ENCODE measurements at regions not wholly inside any gene's neighbourhood (a gene's known extent, or its start where the extent isn't known, plus 50 kb on each side); places are given as distances from the start of the nearest gene placed in this dataset.

DNA sequence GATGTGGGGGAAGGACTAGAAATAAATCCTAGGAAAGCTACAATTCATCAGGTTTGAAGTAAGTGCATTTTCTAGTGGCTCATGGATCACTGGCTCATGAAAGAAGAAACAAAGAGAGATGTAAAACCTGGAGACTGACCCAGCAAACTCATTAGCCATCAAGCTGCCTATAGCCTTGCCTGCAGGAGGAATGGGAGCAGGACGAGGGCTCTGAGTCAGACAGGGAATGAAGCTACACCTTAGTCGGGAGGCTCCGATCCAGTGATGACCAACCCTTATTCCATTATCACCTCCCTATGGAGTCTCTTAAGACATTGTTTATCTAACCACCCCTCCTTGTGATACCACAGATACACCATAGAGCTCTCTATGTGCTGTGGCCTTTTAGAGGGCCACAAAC lies 112.5 kb upstream of the WDR11 start:
- no peak overlapping the region for H3K27ac ChIP-seq
- peaks cover 0 to 21% (median 0%) of the 10 kb centered on the region in 3 donors for H3K27me3 ChIP-seq
- TF ChIP-seq, protein P1, sequence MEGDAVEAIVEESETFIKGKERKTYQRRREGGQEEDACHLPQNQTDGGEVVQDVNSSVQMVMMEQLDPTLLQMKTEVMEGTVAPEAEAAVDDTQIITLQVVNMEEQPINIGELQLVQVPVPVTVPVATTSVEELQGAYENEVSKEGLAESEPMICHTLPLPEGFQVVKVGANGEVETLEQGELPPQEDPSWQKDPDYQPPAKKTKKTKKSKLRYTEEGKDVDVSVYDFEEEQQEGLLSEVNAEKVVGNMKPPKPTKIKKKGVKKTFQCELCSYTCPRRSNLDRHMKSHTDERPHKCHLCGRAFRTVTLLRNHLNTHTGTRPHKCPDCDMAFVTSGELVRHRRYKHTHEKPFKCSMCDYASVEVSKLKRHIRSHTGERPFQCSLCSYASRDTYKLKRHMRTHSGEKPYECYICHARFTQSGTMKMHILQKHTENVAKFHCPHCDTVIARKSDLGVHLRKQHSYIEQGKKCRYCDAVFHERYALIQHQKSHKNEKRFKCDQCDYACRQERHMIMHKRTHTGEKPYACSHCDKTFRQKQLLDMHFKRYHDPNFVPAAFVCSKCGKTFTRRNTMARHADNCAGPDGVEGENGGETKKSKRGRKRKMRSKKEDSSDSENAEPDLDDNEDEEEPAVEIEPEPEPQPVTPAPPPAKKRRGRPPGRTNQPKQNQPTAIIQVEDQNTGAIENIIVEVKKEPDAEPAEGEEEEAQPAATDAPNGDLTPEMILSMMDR (IDR thresholded peaks at IDR 0.05): no peak
- TF ChIP-seq EP300 (IDR thresholded peaks at IDR 0.05) (no peak), POLR2A (IDR thresholded peaks at IDR 0.05) (no peak), POLR2AphosphoS5 (IDR thresholded peaks at IDR 0.05) (no peak)
- H3K4me1 ChIP-seq: no peaks in the 10 kb centered on the region
- intact Hi-C loops (cut with DNase I; ENCODE audit: low total_unique reads): loop anchor here (10.0 kb wide), 1 partner anchor 314 kb away; no protein-coding TSS in a partner anchor
- no peak overlapping the region for H3K4me3 ChIP-seq
- H3K36me3 ChIP-seq: no peaks in the 10 kb centered on the region
- H3K9me3 ChIP-seq: no peaks in the 10 kb centered on the region
- no peak for DNase-seq
- WGBS, 5 donors: 26 to 51% (median 42%) methylated on average over 3 of the region's 3 CpGs

DNA sequence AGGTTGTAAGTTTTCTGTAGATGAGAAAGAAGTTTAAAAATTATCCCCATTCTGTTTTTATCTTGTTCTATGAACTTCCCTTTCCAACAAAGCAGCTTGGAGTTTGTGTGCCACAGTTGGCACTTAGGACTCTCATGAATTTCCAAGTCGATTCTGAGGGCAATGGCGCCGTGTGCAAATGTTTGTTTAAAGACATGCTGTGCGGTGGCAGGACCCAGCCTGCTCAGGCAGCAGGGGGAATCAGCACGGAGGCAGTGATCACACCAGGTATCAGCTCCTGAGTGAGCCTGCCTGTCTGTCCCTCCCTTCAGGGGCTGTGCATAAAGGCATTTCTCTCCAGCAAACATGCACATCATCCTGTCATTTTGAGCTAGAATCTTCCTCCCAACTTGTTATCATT lies 109.8 kb upstream of the WDR11 start:
- Histone ChIP-seq H3K27me3 (peaks cover 0 to 32% (median 0%) of the 10 kb centered on the region in 3 donors), H3K27ac (no peak overlapping the region), H3K36me3 (no peaks in the 10 kb centered on the region), H3K4me1 (no peaks in the 10 kb centered on the region), H3K9me3 (no peaks in the 10 kb centered on the region), H3K4me3 (no peak overlapping the region)
- DNase-seq: peak in 1 of 2 donors; percentile 37
- WGBS, 5 donors: 14 to 28% (median 22%) methylated on average over 5 of the region's 5 CpGs
- TF ChIP-seq POLR2A (IDR thresholded peaks at IDR 0.05) (no peak), EP300 (IDR thresholded peaks at IDR 0.05) (no peak), POLR2AphosphoS5 (IDR thresholded peaks at IDR 0.05) (no peak)
- TF ChIP-seq, protein P1 (IDR thresholded peaks at IDR 0.05): no peak
- intact Hi-C loops (cut with DNase I; ENCODE audit: low total_unique reads): no loop called here

DNA sequence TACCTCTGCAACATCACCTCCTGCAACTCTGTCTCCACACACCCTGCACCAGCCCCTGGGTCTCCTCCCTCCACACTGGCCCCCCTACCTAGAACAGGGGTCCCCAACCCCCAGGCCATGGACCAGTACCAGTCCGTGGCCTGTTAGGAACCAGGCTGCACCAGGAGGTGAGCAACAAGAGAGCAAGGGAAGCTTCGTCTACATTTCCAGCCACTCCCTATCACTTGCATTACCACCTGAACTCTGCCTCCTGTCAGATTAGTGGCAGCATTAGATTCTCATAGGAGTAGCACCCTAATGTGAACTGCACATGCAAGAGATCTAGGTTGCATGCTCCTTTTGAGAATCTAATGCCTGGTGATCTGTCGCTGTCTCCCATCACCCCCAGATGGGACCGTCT lies 108.8 kb upstream of the WDR11 start:
- no peaks in the 10 kb centered on the region for H3K36me3 ChIP-seq
- H3K4me1 ChIP-seq: no peaks in the 10 kb centered on the region
- no peak for TF ChIP-seq POLR2AphosphoS5 (IDR thresholded peaks at IDR 0.05)
- no peak for TF ChIP-seq POLR2A (IDR thresholded peaks at IDR 0.05)
- TF ChIP-seq, protein P1 (IDR thresholded peaks at IDR 0.05): no peak
- no peak for TF ChIP-seq EP300 (IDR thresholded peaks at IDR 0.05)
- H3K4me3 ChIP-seq: no peak overlapping the region
- no peak overlapping the region for H3K27ac ChIP-seq
- intact Hi-C loops (cut with DNase I; ENCODE audit: low total_unique reads): no loop called here
- no peaks in the 10 kb centered on the region for H3K9me3 ChIP-seq
- WGBS, 5 donors: 82 to 95% (median 88%) methylated on average over 4 of the region's 4 CpGs
- DNase-seq: no peak
- peaks cover 0 to 31% (median 0%) of the 10 kb centered on the region in 3 donors for H3K27me3 ChIP-seq

DNA sequence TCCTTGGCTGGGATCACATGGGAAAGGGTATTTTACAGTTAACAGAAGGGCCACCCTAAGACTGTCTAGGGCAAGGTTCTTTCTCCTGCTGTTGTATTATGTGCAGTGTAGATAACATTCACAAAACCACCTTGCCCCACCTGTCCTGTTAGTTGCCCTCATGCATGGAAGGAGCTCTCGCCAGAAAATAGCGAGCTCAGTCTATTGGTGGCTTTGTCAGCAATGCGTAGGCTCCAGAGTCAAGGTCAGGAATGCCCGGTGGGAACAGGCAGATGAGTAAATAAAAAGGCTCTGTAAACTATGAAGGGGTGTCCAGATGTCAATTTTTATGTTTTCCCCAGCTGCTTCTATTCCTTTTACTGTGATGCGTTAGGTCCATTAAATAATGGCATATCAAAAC lies 107.1 kb upstream of the WDR11 start:
- Histone ChIP-seq H3K27ac (no peak overlapping the region), H3K36me3 (no peaks in the 10 kb centered on the region), H3K4me1 (no peaks in the 10 kb centered on the region), H3K9me3 (no peaks in the 10 kb centered on the region), H3K4me3 (no peak overlapping the region), H3K27me3 (peaks cover 0 to 22% (median 0%) of the 10 kb centered on the region in 3 donors)
- intact Hi-C loops (cut with DNase I; ENCODE audit: low total_unique reads): no loop called here
- TF ChIP-seq EP300 (IDR thresholded peaks at IDR 0.05): no peak
- no peak for TF ChIP-seq POLR2AphosphoS5 (IDR thresholded peaks at IDR 0.05)
- no peak for TF ChIP-seq POLR2A (IDR thresholded peaks at IDR 0.05)
- TF ChIP-seq, protein P1 (IDR thresholded peaks at IDR 0.05): no peak
- DNase-seq: no peak
- 46 to 61% (median 50%) methylated on average over 5 of the region's 5 CpGs for WGBS, 5 donors

Data from stomach (tissue), 8 donors.